Astrocyte (in vitro differentiated cells and primary cell): ENCODE measurements at regions not wholly inside any gene's neighbourhood (a gene's known extent, or its start where the extent isn't known, plus 50 kb on each side); places are given as distances from the start of the nearest gene placed in this dataset.

ENCODE experiments used
- EZH2 ChIP-seq: IDR thresholded peaks from 2 replicates; pipeline ENCODE4 v1.6.1; 2012; ENCODE audit warnings: mild to moderate bottlenecking, low read length, inconsistent platforms; ENCODE audit not compliant: insufficient read depth
- TF ChIP-seq, protein P1 (sequence below): IDR thresholded peaks from 2 replicates; pipeline ENCODE4 v1.5.1; 2011; ENCODE audit warnings: low read depth, mild to moderate bottlenecking, inconsistent platforms, low read length, moderate library complexity; ENCODE audit not compliant: insufficient read depth

GRCh38 chr20:63122626-63123025 is 93.3 kb downstream of the YTHDF1 start:
- TF ChIP-seq, protein P1, sequence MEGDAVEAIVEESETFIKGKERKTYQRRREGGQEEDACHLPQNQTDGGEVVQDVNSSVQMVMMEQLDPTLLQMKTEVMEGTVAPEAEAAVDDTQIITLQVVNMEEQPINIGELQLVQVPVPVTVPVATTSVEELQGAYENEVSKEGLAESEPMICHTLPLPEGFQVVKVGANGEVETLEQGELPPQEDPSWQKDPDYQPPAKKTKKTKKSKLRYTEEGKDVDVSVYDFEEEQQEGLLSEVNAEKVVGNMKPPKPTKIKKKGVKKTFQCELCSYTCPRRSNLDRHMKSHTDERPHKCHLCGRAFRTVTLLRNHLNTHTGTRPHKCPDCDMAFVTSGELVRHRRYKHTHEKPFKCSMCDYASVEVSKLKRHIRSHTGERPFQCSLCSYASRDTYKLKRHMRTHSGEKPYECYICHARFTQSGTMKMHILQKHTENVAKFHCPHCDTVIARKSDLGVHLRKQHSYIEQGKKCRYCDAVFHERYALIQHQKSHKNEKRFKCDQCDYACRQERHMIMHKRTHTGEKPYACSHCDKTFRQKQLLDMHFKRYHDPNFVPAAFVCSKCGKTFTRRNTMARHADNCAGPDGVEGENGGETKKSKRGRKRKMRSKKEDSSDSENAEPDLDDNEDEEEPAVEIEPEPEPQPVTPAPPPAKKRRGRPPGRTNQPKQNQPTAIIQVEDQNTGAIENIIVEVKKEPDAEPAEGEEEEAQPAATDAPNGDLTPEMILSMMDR = no peak
- no peak for TF ChIP-seq EZH2
